ENCODE measurements at regions not wholly inside any gene's neighbourhood (a gene's known extent, or its start where the extent isn't known, plus 50 kb on each side); places are given as distances from the start of the nearest gene placed in this dataset.

DNA sequence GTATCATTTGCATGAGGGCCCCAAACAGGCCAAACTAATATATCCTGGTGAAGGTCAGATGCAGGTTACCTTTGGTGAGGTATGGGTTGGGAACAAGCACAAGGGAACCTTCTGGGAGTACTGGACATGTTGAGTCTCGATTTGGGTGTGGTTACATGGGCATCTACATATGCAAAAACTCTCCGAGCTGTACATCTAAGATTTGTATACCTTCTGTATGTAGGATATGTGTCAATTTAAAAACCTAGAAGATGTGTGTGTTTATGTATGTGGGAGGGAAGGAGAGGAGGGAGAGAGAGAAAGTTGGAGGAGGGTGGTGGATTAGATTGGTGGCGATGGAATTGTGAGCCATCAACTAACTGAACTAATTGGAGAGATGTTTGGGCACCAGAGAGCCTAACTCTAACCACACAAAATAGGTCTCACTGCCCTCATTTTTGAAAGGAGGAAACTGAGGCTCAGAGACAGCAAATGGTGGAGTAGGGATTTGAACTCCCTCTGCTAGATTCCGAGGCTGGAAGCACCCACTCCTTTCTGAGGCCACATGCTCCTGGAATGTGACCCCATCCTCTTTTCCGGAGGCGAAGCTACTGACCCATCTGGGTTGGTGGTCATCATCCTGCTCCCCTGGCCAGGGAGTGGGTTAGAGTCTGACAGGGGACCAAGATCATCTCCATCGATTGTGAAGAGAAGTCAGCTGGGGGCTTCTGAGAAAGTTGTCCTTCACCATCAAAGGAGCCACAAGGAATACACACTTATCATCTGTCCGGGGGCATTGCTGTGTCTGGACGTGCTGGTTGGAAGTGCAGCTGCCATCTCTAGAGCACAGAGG lies 107.3 kb upstream of the MYCN start:
- BruUV-seq (replicated peaks) = no TSS peak
- ChIA-PET POLR2A (no interaction called here), CTCF (interaction anchor here (1.3 kb wide), 1 partner anchor 10 kb away, joined by 3 read pairs; no protein-coding TSS in a partner anchor)
- intact Hi-C loops (cut with micrococcal nuclease) = no loop called here
- Mint-ChIP-seq H3K27me3 (ENCODE audit: insufficient read depth, unreplicated experiment) (no peaks in the 10 kb centered on the region), H3K9me3 (ENCODE audit: unreplicated experiment) (no peaks in the 10 kb centered on the region), H3K27ac (ENCODE audit: low read depth, unreplicated experiment) (no peak overlapping the region), H3K36me3 (ENCODE audit: insufficient read depth, unreplicated experiment) (no peaks in the 10 kb centered on the region), H3K4me1 (ENCODE audit: insufficient read depth, unreplicated experiment) (no peaks in the 10 kb centered on the region), H3K4me3 (ENCODE audit: unreplicated experiment) (no peak overlapping the region)
- TF ChIP-seq, protein P1, sequence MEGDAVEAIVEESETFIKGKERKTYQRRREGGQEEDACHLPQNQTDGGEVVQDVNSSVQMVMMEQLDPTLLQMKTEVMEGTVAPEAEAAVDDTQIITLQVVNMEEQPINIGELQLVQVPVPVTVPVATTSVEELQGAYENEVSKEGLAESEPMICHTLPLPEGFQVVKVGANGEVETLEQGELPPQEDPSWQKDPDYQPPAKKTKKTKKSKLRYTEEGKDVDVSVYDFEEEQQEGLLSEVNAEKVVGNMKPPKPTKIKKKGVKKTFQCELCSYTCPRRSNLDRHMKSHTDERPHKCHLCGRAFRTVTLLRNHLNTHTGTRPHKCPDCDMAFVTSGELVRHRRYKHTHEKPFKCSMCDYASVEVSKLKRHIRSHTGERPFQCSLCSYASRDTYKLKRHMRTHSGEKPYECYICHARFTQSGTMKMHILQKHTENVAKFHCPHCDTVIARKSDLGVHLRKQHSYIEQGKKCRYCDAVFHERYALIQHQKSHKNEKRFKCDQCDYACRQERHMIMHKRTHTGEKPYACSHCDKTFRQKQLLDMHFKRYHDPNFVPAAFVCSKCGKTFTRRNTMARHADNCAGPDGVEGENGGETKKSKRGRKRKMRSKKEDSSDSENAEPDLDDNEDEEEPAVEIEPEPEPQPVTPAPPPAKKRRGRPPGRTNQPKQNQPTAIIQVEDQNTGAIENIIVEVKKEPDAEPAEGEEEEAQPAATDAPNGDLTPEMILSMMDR (IDR thresholded peaks at IDR 0.05; ENCODE audit: unreplicated experiment) = no peak
- DNase-seq (ENCODE audit: unreplicated experiment) = no peak

DNA sequence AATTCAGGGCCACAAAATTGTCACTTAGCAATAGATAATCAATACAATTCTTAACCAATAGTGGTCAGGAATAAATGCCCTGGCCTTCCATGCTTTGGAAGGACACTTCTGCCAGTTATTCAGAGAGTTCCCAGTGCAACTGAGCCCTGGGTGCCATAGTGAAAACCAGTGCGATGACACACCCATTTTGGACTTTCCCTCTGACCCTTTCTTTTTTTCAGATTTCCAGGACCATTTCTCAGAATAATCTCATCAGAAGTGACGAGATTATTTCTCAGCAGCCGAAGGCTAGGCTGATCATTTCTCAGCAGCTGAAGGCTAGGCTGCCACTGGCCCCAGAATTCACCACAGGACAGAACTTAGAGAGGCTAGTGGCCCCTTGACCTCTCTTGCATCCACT lies 106.6 kb upstream of the MYCN start:
- Mint-ChIP-seq H3K9me3 (ENCODE audit: unreplicated experiment) (peaks cover 3% of the 10 kb centered on the region), H3K27ac (ENCODE audit: low read depth, unreplicated experiment) (no peak overlapping the region), H3K27me3 (ENCODE audit: insufficient read depth, unreplicated experiment) (no peaks in the 10 kb centered on the region), H3K36me3 (ENCODE audit: insufficient read depth, unreplicated experiment) (no peaks in the 10 kb centered on the region), H3K4me3 (ENCODE audit: unreplicated experiment) (no peak overlapping the region), H3K4me1 (ENCODE audit: insufficient read depth, unreplicated experiment) (no peaks in the 10 kb centered on the region)
- DNase-seq (ENCODE audit: unreplicated experiment) = no peak
- ChIA-PET CTCF (no interaction called here), POLR2A (no interaction called here)
- TF ChIP-seq, protein P1 (IDR thresholded peaks at IDR 0.05; ENCODE audit: unreplicated experiment) = no peak
- no TSS peak for BruUV-seq (replicated peaks)
- intact Hi-C loops (cut with micrococcal nuclease) = no loop called here

DNA sequence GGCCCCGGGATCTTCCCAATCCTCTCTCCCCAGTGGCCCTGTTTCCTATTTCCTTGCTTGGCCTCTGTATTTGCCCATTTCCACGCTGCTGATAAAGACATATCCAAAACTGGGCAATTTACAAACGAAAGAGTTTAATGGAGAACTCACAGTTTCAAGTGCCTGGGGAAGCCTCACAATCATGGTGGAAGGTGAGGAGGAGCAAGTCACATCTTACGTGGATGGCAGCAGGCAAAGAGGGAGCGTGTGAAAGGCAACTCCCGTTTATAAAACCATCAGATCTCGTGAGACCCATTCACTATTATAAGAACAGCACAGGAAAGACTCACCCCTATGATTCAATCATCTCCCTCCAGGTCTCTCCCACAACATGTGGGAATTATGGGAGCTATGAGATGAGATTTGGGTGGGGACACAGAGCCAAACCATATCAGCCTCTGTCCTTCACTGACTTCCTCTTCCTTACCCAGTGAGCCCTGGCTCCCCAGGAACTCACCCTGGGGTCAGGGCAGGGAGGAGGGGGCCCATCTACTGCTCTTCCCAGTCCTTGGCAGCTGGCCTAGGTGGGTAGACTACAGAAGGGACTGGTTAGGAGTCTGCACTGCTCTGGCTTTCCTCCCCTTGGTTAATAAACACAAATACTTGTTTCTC lies 105.8 kb upstream of the MYCN start:
- no peaks in the 10 kb centered on the region for H3K36me3 Mint-ChIP-seq (ENCODE audit: insufficient read depth, unreplicated experiment)
- no peaks in the 10 kb centered on the region for H3K27me3 Mint-ChIP-seq (ENCODE audit: insufficient read depth, unreplicated experiment)
- ChIA-PET POLR2A (no interaction called here), CTCF (no interaction called here)
- intact Hi-C loops (cut with micrococcal nuclease) = no loop called here
- no peak overlapping the region for H3K27ac Mint-ChIP-seq (ENCODE audit: low read depth, unreplicated experiment)
- TF ChIP-seq, protein P1 (IDR thresholded peaks at IDR 0.05; ENCODE audit: unreplicated experiment) = no peak
- no TSS peak for BruUV-seq (replicated peaks)
- H3K9me3 Mint-ChIP-seq (ENCODE audit: unreplicated experiment) = peaks cover 6% of the 10 kb centered on the region
- H3K4me3 Mint-ChIP-seq (ENCODE audit: unreplicated experiment) = no peak overlapping the region
- no peak for DNase-seq (ENCODE audit: unreplicated experiment)
- no peaks in the 10 kb centered on the region for H3K4me1 Mint-ChIP-seq (ENCODE audit: insufficient read depth, unreplicated experiment)

DNA sequence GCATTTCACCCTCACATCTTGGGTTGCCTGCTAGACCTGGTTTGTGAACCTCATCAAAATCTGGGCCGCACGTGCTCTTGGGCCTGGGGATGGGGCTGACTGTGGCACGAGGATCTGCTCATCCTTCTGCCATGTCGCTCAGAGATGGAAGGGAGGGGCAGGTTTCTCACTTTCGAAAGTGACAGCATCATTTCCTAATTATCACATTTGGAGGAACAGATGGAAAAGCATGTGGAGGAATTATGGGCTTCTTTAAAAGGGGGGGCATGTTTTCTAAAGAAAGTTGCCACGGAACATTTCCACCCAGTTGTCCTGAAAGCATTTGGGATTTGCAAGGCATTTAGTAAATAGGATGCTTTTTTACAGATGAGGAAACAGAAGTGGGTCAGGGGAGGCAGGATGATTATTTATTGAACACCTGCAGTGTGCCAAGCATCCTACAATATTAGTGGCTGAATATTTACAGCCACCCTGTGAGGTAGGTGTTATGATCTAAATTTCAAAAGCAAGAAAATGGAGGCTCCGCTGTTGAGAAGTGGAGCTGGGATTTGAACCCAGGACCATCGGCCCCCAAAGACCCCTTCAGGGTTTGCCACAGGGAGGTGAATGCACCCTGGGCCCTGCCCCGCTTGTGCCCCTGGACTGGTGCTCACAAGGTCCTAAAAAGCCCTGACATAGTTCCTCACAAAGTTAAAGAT lies 104.2 kb upstream of the MYCN start:
- peaks cover 6% of the 10 kb centered on the region for H3K9me3 Mint-ChIP-seq (ENCODE audit: unreplicated experiment)
- TF ChIP-seq, protein P1 (IDR thresholded peaks at IDR 0.05; ENCODE audit: unreplicated experiment) = no peak
- H3K27ac Mint-ChIP-seq (ENCODE audit: low read depth, unreplicated experiment) = no peak overlapping the region
- intact Hi-C loops (cut with micrococcal nuclease) = no loop called here
- no peaks in the 10 kb centered on the region for H3K36me3 Mint-ChIP-seq (ENCODE audit: insufficient read depth, unreplicated experiment)
- BruUV-seq (replicated peaks) = no TSS peak
- H3K4me3 Mint-ChIP-seq (ENCODE audit: unreplicated experiment) = no peak overlapping the region
- CTCF ChIA-PET = no interaction called here
- POLR2A ChIA-PET = no interaction called here
- no peaks in the 10 kb centered on the region for H3K27me3 Mint-ChIP-seq (ENCODE audit: insufficient read depth, unreplicated experiment)
- no peak for DNase-seq (ENCODE audit: unreplicated experiment)
- H3K4me1 Mint-ChIP-seq (ENCODE audit: insufficient read depth, unreplicated experiment) = no peaks in the 10 kb centered on the region

All from MCF 10A (cell line).